B cell (primary cell): ENCODE measurements at regions not wholly inside any gene's neighbourhood (a gene's known extent, or its start where the extent isn't known, plus 50 kb on each side); places are given as distances from the start of the nearest gene placed in this dataset.

Experiments used
- ATAC-seq: fragments of 200-7000 bp; cut with Tn5 transposase; one replicate; pipeline ENCODE4 v1.10.0; 2021; ENCODE audit warnings: low read depth, mild to moderate bottlenecking, moderate number of reproducible peaks, moderate library complexity
- CTCF ChIA-PET: fragments of 350-600 bp; sonication (Branson Sonifier 250); formaldehyde crosslinking; loops from one replicate; lab custom pipeline; 2021; ENCODE audit warnings: antibody characterized with exemption, inconsistent platforms; lab: Charles Lee
- POLR2A ChIA-PET: fragments of 350-600 bp; sonication (Branson Sonifier 250); formaldehyde crosslinking; loops from one replicate; lab custom pipeline; 2021; ENCODE audit warnings: antibody characterized with exemption; lab: Charles Lee
- DNase-seq: peaks from one replicate; pipeline ENCODE4 v3.0.0; 2013
- H2AFZ ChIP-seq: 2 replicates; pipeline ENCODE4 v1.6.1; 2012; ENCODE audit warnings: mild to moderate bottlenecking, low read depth, low read length; ENCODE audit not compliant: insufficient read depth, poor library complexity, severe bottlenecking
- H3K27ac ChIP-seq, 2 donors: 1 replicate in 1 of 2; 2 replicates in 1 of 2; pipeline ENCODE4 v1.5.1; 2012 to 2013; ENCODE audit warnings: low read length in 2 of 2, mild to moderate bottlenecking in 2 of 2, moderate library complexity in 1 of 2
- H3K27me3 ChIP-seq, 4 experiments: fragments of 200-600 bp in 1 of 4; sonication (generic) in 1 of 4; replicated peaks in 1 of 4; 1 replicate in 2 of 4; 2 replicates in 2 of 4; pipeline versions ENCODE4 v1.6.1 to v1.7.0; 2013 to 2016; ENCODE audit warnings: low read length in 3 of 4, mild to moderate bottlenecking in 2 of 4, mixed read lengths in 1 of 4, moderate library complexity in 1 of 4; ENCODE audit not compliant: insufficient read depth in 4 of 4, control insufficient read depth in 3 of 4; ENCODE audit errors: control extremely low read depth in 1 of 4
- H3K36me3 ChIP-seq, 2 experiments: replicated peaks in 1 of 2; 1 replicate in 1 of 2; 2 replicates in 1 of 2; pipeline versions ENCODE4 v1.6.1 to v1.7.1; 2013; ENCODE audit warnings: low read length in 1 of 2; ENCODE audit not compliant: insufficient read depth in 2 of 2, control insufficient read depth in 1 of 2; ENCODE audit errors: control extremely low read depth in 1 of 2, extremely low read depth in 1 of 2
- H3K4me1 ChIP-seq, 2 donors: fragments of 200-600 bp in 1 of 2; sonication (generic) in 1 of 2; 1 replicate in 1 of 2; 2 replicates in 1 of 2; pipeline versions ENCODE4 v1.5.1 to v1.6.1; 2013 to 2017; ENCODE audit warnings: low read length in 2 of 2; ENCODE audit not compliant: control insufficient read depth in 2 of 2, insufficient read depth in 2 of 2
- H3K4me2 ChIP-seq: replicated peaks from 2 replicates; pipeline ENCODE3; 2012; ENCODE audit warnings: mild to moderate bottlenecking, low read depth, low read length; ENCODE audit not compliant: poor library complexity, severe bottlenecking
- H3K4me3 ChIP-seq, 5 experiments: fragments of 200-600 bp in 1 of 5; sonication (generic) in 1 of 5; 1 replicate in 3 of 5; 2 replicates in 2 of 5; pipeline versions ENCODE4 v1.5.1 to v1.7.0; 2011 to 2016; ENCODE audit warnings: low read length in 4 of 5, mild to moderate bottlenecking in 4 of 5, low read depth in 2 of 5, control low read depth in 1 of 5, moderate library complexity in 1 of 5; ENCODE audit not compliant: insufficient read depth in 1 of 5; ENCODE audit errors: control extremely low read depth in 1 of 5, extremely low read depth in 1 of 5
- H3K79me2 ChIP-seq: fragments of 200-600 bp; sonication (generic); one replicate; pipeline ENCODE4 v1.6.0; 2016; ENCODE audit warnings: low read length; ENCODE audit not compliant: control insufficient read depth, insufficient read depth
- H3K9ac ChIP-seq: fragments of 200-600 bp; sonication (generic); 2 replicates; pipeline ENCODE4 v1.6.1; 2017; ENCODE audit warnings: mild to moderate bottlenecking, low read length, moderate library complexity
- H3K9me3 ChIP-seq, 3 donors: one replicate each; pipeline versions ENCODE4 v1.6.1 to v1.7.1; 2013; ENCODE audit warnings: low read length in 2 of 3; ENCODE audit not compliant: control insufficient read depth in 2 of 3, insufficient read depth in 1 of 3; ENCODE audit errors: control extremely low read depth in 1 of 3
- H4K20me1 ChIP-seq: 2 replicates; pipeline ENCODE4 v1.6.0; 2012; ENCODE audit warnings: mild to moderate bottlenecking, low read length; ENCODE audit not compliant: insufficient read depth, control insufficient read depth, poor library complexity, severe bottlenecking
- H3K27ac Mint-ChIP-seq: one replicate; pipeline ENCODE4 v1.8.0; 2021; ENCODE audit warnings: mixed read lengths
- H3K27me3 Mint-ChIP-seq: one replicate; pipeline ENCODE4 v1.8.0; 2021; ENCODE audit warnings: mixed read lengths
- H3K4me1 Mint-ChIP-seq: one replicate; pipeline ENCODE4 v1.8.0; 2021; ENCODE audit warnings: mixed read lengths
- H3K4me3 Mint-ChIP-seq: one replicate; pipeline ENCODE4 v1.8.0; 2021; ENCODE audit warnings: mixed read lengths
- H3K9me3 Mint-ChIP-seq: one replicate; pipeline ENCODE4 v1.8.0; 2022; ENCODE audit warnings: mixed read lengths; ENCODE audit not compliant: insufficient read depth
- CTCF ChIP-seq: fragments of 200-600 bp; IDR thresholded peaks from one replicate; pipeline ENCODE4 v1.8.0; 2022; ENCODE audit warnings: antibody characterized with exemption, mild to moderate bottlenecking
- EZH2 ChIP-seq: IDR thresholded peaks from 2 replicates; pipeline ENCODE4 v1.6.1; 2012; ENCODE audit warnings: borderline replicate concordance, low read depth, mild to moderate bottlenecking, moderate library complexity, low read length; ENCODE audit not compliant: insufficient read depth, poor library complexity, severe bottlenecking
- WGBS: methylation state at CpG from one replicate; pipeline ENCODE4 v1.1.5; 2013; ENCODE audit warnings: missing lambda C conversion rate; ENCODE audit not compliant: insufficient coverage; 5-methylcytosine and 5-hydroxymethylcytosine counted together
- intact Hi-C: fragments of 100-400 bp; cut with micrococcal nuclease; formaldehyde crosslinking; loops from one replicate; pipeline ENCODE4 v1.10.0; 2022

- Histone ChIP-seq H3K9ac (no peak overlapping the region), H3K9me3 (no peaks in the 10 kb centered on the region), H3K4me1 (no peaks in the 10 kb centered on the region), H3K36me3 (no peaks in the 10 kb centered on the region), H2AFZ (no peak overlapping the region), H3K27ac (no peak overlapping the region), H4K20me1 (no peaks in the 10 kb centered on the region), H3K4me3 (no peak overlapping the region), H3K79me2 (no peaks in the 10 kb centered on the region), H3K4me2 (no peak overlapping the region), H3K27me3 (no peaks in the 10 kb centered on the region)
- intact Hi-C loops, result no loop called here
- H3K4me1 Mint-ChIP-seq, result no peaks in the 10 kb centered on the region
- no peaks in the 10 kb centered on the region for H3K27me3 Mint-ChIP-seq
- no peak overlapping the region for H3K27ac Mint-ChIP-seq
- no peak overlapping the region for H3K4me3 Mint-ChIP-seq
- ATAC-seq (no peak), DNase-seq (no peak)
- no CpG with 5 or more reads among the region's 2 CpGs for WGBS
- ChIA-PET CTCF (no interaction called here), POLR2A (no interaction called here)
- no peaks in the 10 kb centered on the region for H3K9me3 Mint-ChIP-seq
- TF ChIP-seq CTCF (no peak), EZH2 (no peak)
These were observed 536.1 kb downstream of the SLC4A3 start for GRCh38 chr2:220163486-220163885.

- intact Hi-C loops, result no loop called here
These were observed 538.0 kb downstream of the SLC4A3 start for GRCh38 chr2:220165401-220165800.

More at GRCh38 chr2:220165401-220165800, 538.0 kb downstream of the SLC4A3 start:
- no peaks in the 10 kb centered on the region for H3K4me1 ChIP-seq
- H3K9me3 Mint-ChIP-seq, result no peaks in the 10 kb centered on the region
- no peaks in the 10 kb centered on the region for H3K27me3 Mint-ChIP-seq
- H3K27me3 ChIP-seq, result no peaks in the 10 kb centered on the region
- no peak overlapping the region for H3K4me3 Mint-ChIP-seq
- no peak overlapping the region for H2AFZ ChIP-seq
- no peaks in the 10 kb centered on the region for H4K20me1 ChIP-seq
- no peaks in the 10 kb centered on the region for H3K36me3 ChIP-seq
- no peaks in the 10 kb centered on the region for H3K79me2 ChIP-seq
- no peaks in the 10 kb centered on the region for H3K9me3 ChIP-seq
- ChIA-PET POLR2A (no interaction called here), CTCF (no interaction called here)
- H3K4me2 ChIP-seq, result no peak overlapping the region
- WGBS, result 79% methylated on average over 4 of the region's 4 CpGs
- DNase-seq (no peak), ATAC-seq (no peak)
- TF ChIP-seq EZH2 (no peak), CTCF (no peak)
- H3K9ac ChIP-seq, result no peak overlapping the region
- no peak overlapping the region for H3K27ac ChIP-seq
- H3K4me3 ChIP-seq, result no peak overlapping the region
- H3K4me1 Mint-ChIP-seq, result no peaks in the 10 kb centered on the region
- no peak overlapping the region for H3K27ac Mint-ChIP-seq
